Fibroblast of mammary gland (primary cell): ENCODE measurements at regions not wholly inside any gene's neighbourhood (a gene's known extent, or its start where the extent isn't known, plus 50 kb on each side); places are given as distances from the start of the nearest gene placed in this dataset.

Source experiments
- DNase-seq: peaks from one replicate; pipeline ENCODE4 v3.0.0-alpha.2; 2010; ENCODE audit warnings: low read depth
- H3K4me3 ChIP-seq: 2 replicates; pipeline ENCODE4 v1.5.1; 2011; ENCODE audit warnings: low read depth, mild to moderate bottlenecking, low read length, moderate library complexity; ENCODE audit not compliant: control insufficient read depth
- CTCF ChIP-seq: conservative IDR thresholded peaks from 2 replicates; pipeline ENCODE4 v1.5.1; 2011; ENCODE audit warnings: low read depth, low read length, inconsistent platforms; ENCODE audit not compliant: control insufficient read depth, insufficient read depth

- no peak for DNase-seq
- TF ChIP-seq CTCF: no peak
- H3K4me3 ChIP-seq: no peak overlapping the region
These were observed 700.5 kb upstream of the ZNF385D start for GRCh38 chr3:22451501-22451900.

- TF ChIP-seq CTCF: no peak
- peak; percentile 11 for DNase-seq
- no peak overlapping the region for H3K4me3 ChIP-seq
These were observed 703.0 kb upstream of the ZNF385D start for GRCh38 chr3:22453906-22454535.

- no peak for DNase-seq
- TF ChIP-seq CTCF: no peak
- H3K4me3 ChIP-seq: no peak overlapping the region
These were observed 719.0 kb upstream of the ZNF385D start for GRCh38 chr3:22469995-22470394.

- DNase-seq: no peak
- TF ChIP-seq CTCF: no peak
- H3K4me3 ChIP-seq: no peak overlapping the region
These were observed 720.5 kb upstream of the ZNF385D start for GRCh38 chr3:22471557-22471956.

GRCh38 chr3:22474706-22475445, 723.9 kb upstream of the ZNF385D start:
- peak; percentile 80 for DNase-seq
- no peak overlapping the region for H3K4me3 ChIP-seq
- no peak for TF ChIP-seq CTCF

- H3K4me3 ChIP-seq: no peak overlapping the region
- no peak for TF ChIP-seq CTCF
- DNase-seq: no peak
These were observed 724.7 kb upstream of the ZNF385D start for GRCh38 chr3:22475665-22476240.
